IMR-90 (cell line): ENCODE measurements at regions not wholly inside any gene's neighbourhood (a gene's known extent, or its start where the extent isn't known, plus 50 kb on each side); places are given as distances from the start of the nearest gene placed in this dataset.

Experiments used
- ATAC-seq: fragments of 200-7000 bp; cut with Tn5 transposase; 2 replicates; pipeline ENCODE4 v1.9.1; 2020; ENCODE audit warnings: low read depth, mild to moderate bottlenecking, moderate library complexity
- BruUV-seq: library from RNA; stranded (reverse); fragments of 400-500 nt; replicated peaks from 2 replicates; lab custom pipeline; 2021; lab: Mats Ljungman, UMichigan
- CTCF ChIA-PET: fragments of 300-600 bp; formaldehyde crosslinking; extraction: SDS; loops from one replicate; lab custom pipeline; 2021; ENCODE audit warnings: antibody characterized with exemption; lab: Yijun Ruan, JAX
- POLR2A ChIA-PET: fragments of 300-600 bp; sonication (Branson Sonifier 250); formaldehyde crosslinking; loops from one replicate; lab custom pipeline; 2022; ENCODE audit warnings: antibody characterized with exemption; ENCODE audit not compliant: unreplicated experiment; lab: Charles Lee
- DNase-seq: peaks from one replicate; pipeline ENCODE4 v3.0.0; 2013
- H2AFZ ChIP-seq: replicated peaks from 2 replicates; pipeline ENCODE3; 2013; ENCODE audit warnings: low read length, mild to moderate bottlenecking; ENCODE audit not compliant: poor library complexity
- H2AK5ac ChIP-seq: 2 replicates; pipeline ENCODE4 v1.6.1; 2013; ENCODE audit warnings: low read depth, low read length, inconsistent platforms
- H2AK9ac ChIP-seq: replicated peaks from 2 replicates; pipeline ENCODE3; 2013; ENCODE audit warnings: mild to moderate bottlenecking, low read depth, low read length, moderate library complexity; ENCODE audit not compliant: poor library complexity
- H2BK120ac ChIP-seq: 2 replicates; pipeline ENCODE4 v1.6.1; 2013; ENCODE audit warnings: low read depth, low read length, inconsistent platforms
- H2BK15ac ChIP-seq: 3 replicates; pipeline ENCODE4 v1.6.1; 2013; ENCODE audit warnings: low read depth, low read length, inconsistent platforms
- H2BK20ac ChIP-seq: 2 replicates; pipeline ENCODE4 v1.6.1; 2013; ENCODE audit warnings: low read depth, mild to moderate bottlenecking, inconsistent platforms, low read length, moderate library complexity
- H2BK5ac ChIP-seq: 2 replicates; pipeline ENCODE4 v1.6.1; 2013; ENCODE audit warnings: mild to moderate bottlenecking, low read depth, low read length, inconsistent platforms; ENCODE audit not compliant: poor library complexity, severe bottlenecking
- H3K14ac ChIP-seq: replicated peaks from 2 replicates; pipeline ENCODE4 v1.6.1; 2013; ENCODE audit warnings: low read depth, low read length, inconsistent platforms
- H3K18ac ChIP-seq: 2 replicates; pipeline ENCODE4 v1.6.1; 2013; ENCODE audit warnings: low read depth, low read length, control low read depth
- H3K23ac ChIP-seq: 2 replicates; pipeline ENCODE4 v1.6.1; 2013; ENCODE audit warnings: low read depth, low read length, inconsistent platforms
- H3K27ac ChIP-seq: 2 replicates; pipeline ENCODE4 v1.5.1; 2013; ENCODE audit warnings: mild to moderate bottlenecking, control low read depth, low read length; ENCODE audit not compliant: insufficient read depth
- H3K27me3 ChIP-seq: 2 replicates; pipeline ENCODE4 v1.6.1; 2013; ENCODE audit warnings: low read length; ENCODE audit not compliant: control insufficient read depth, insufficient read depth
- H3K36me3 ChIP-seq: 2 replicates; pipeline ENCODE4 v1.6.1; 2013; ENCODE audit warnings: low read length, mixed read lengths; ENCODE audit not compliant: control insufficient read depth, insufficient read depth
- H3K4ac ChIP-seq: 2 replicates; pipeline ENCODE4 v1.6.1; 2013; ENCODE audit warnings: low read depth, low read length, inconsistent platforms
- H3K4me1 ChIP-seq: 2 replicates; pipeline ENCODE4 v1.6.1; 2013; ENCODE audit warnings: low read length, mixed read lengths; ENCODE audit not compliant: control insufficient read depth, insufficient read depth
- H3K4me2 ChIP-seq: 2 replicates; pipeline ENCODE4 v1.6.1; 2013; ENCODE audit warnings: low read depth, mild to moderate bottlenecking, control low read depth, low read length, moderate library complexity
- H3K4me3 ChIP-seq: 2 replicates; pipeline ENCODE4 v1.5.1; 2013; ENCODE audit warnings: low read depth, mild to moderate bottlenecking, control low read depth, low read length, moderate library complexity; ENCODE audit not compliant: insufficient read depth
- H3K56ac ChIP-seq: 2 replicates; pipeline ENCODE4 v1.6.1; 2013; ENCODE audit warnings: low read length, inconsistent platforms; ENCODE audit not compliant: insufficient read depth; ENCODE audit errors: extremely low read depth
- H3K79me1 ChIP-seq, 2 experiments: 2 replicates each; pipeline ENCODE4 v1.6.1; 2013; ENCODE audit warnings: low read length in 2 of 2, inconsistent platforms in 1 of 2, low read depth in 1 of 2
- H3K9ac ChIP-seq: 2 replicates; pipeline ENCODE4 v1.6.1; 2013; ENCODE audit warnings: low read depth, low read length, control low read depth
- H3K9me1 ChIP-seq: 2 replicates; pipeline ENCODE4 v1.6.1; 2013; ENCODE audit warnings: low read length, inconsistent platforms; ENCODE audit not compliant: insufficient read depth
- H3K9me3 ChIP-seq: 2 replicates; pipeline ENCODE4 v1.6.1; 2013; ENCODE audit warnings: low read length; ENCODE audit not compliant: control insufficient read depth, insufficient read depth
- H4K20me1 ChIP-seq: 2 replicates; pipeline ENCODE4 v1.6.1; 2013; ENCODE audit warnings: low read length, inconsistent platforms; ENCODE audit not compliant: insufficient read depth
- H4K5ac ChIP-seq: 2 replicates; pipeline ENCODE4 v1.6.1; 2013; ENCODE audit warnings: mild to moderate bottlenecking, low read depth, low read length, control low read depth
- H4K8ac ChIP-seq, 2 experiments: 2 replicates each; pipeline ENCODE4 v1.6.1; 2013; ENCODE audit warnings: low read depth in 2 of 2, low read length in 2 of 2, control low read depth in 1 of 2, inconsistent platforms in 1 of 2
- H4K91ac ChIP-seq: 2 replicates; pipeline ENCODE4 v1.6.1; 2013; ENCODE audit warnings: low read depth, low read length, inconsistent platforms; ENCODE audit not compliant: insufficient read depth
- CHD1 ChIP-seq: IDR thresholded peaks from 2 replicates; pipeline ENCODE4 v1.6.1; 2012; ENCODE audit warnings: low read depth, low read length, improper control_type of control experiment
- ELK1 ChIP-seq: fragments of 150-350 bp; IDR thresholded peaks from 2 replicates; pipeline ENCODE4 v1.6.1; 2016; ENCODE audit warnings: low read depth, mild to moderate bottlenecking, low read length, moderate library complexity, borderline replicate concordance
- FOS ChIP-seq: fragments of 150-350 bp; IDR thresholded peaks from 2 replicates; pipeline ENCODE4 v1.6.1; 2016; ENCODE audit warnings: low read depth, low read length
- MAFK ChIP-seq: IDR thresholded peaks from 2 replicates; pipeline ENCODE4 v1.6.1; 2012; ENCODE audit warnings: low read depth, low read length, improper control_type of control experiment
- MAZ ChIP-seq: IDR thresholded peaks from 2 replicates; pipeline ENCODE4 v1.6.1; 2012; ENCODE audit warnings: low read depth, mild to moderate bottlenecking, low read length, improper control_type of control experiment, moderate library complexity, borderline replicate concordance
- MXI1 ChIP-seq: IDR thresholded peaks from 2 replicates; pipeline ENCODE4 v1.6.1; 2012; ENCODE audit warnings: low read depth, mild to moderate bottlenecking, low read length, moderate library complexity, borderline replicate concordance
- POLR2A ChIP-seq: IDR thresholded peaks from 2 replicates; pipeline ENCODE4 v1.6.1; 2012; ENCODE audit warnings: mild to moderate bottlenecking, low read depth, low read length
- USF2 ChIP-seq: fragments of 150-350 bp; IDR thresholded peaks from 2 replicates; pipeline ENCODE4 v1.6.1; 2017; ENCODE audit warnings: mild to moderate bottlenecking, antibody characterized with exemption, low read length, low read depth
- WGBS, 2 experiments: methylation state at CpG; one replicate each; pipeline versions ENCODE4 v1.1.5 to v1.1.7; 2013; ENCODE audit warnings: missing lambda C conversion rate in 2 of 2; ENCODE audit not compliant: insufficient read length in 1 of 2; ENCODE audit errors: extremely low coverage in 2 of 2; 5-methylcytosine and 5-hydroxymethylcytosine counted together
- dilution Hi-C: fragments of 300-500 bp; cut with HindIII; formaldehyde crosslinking; loops from one replicate; pipeline ENCODE4 v1.14.3; 2018; ENCODE audit warnings: low sequenced_read_pairs; ENCODE audit not compliant: unreplicated experiment
- in situ Hi-C: fragments of 300-500 bp; cut with MboI; formaldehyde crosslinking; loops from 3 replicates; pipeline ENCODE4 v1.14.3; 2019; ENCODE audit warnings: low sequenced_read_pairs, inconsistent platforms, mixed read lengths
- intact Hi-C: fragments of 100-400 bp; cut with micrococcal nuclease; formaldehyde crosslinking; loops from 2 replicates; pipeline ENCODE4 v1.10.0; 2022

DNA sequence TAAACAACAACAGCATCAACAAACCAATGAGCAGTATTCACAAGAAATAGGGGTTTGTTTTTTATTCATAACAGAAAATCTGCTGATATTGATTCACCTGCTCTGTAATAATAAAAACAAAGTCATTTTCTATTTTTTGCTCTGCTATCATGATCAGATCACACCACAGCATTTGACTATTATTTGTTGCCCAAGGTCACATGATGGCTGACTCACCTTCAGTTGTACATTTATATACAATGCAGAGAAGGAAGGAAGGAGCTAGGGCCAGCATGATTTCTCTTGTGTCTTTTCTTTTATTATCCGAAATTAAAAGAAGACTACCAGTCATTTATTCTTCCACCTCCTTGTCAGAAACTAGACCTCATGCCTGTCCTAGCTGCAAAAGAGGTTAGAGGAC is 1427.7 kb upstream of the CELF4 start:
- no peaks in the 10 kb centered on the region for H3K36me3 ChIP-seq
- in situ Hi-C loops: no loop called here
- no peak overlapping the region for H4K5ac ChIP-seq
- no peak overlapping the region for H4K8ac ChIP-seq
- H3K9me1 ChIP-seq: no peaks in the 10 kb centered on the region
- no peak overlapping the region for H3K4me3 ChIP-seq
- no peak overlapping the region for H2AK9ac ChIP-seq
- H3K79me1 ChIP-seq: no peaks in the 10 kb centered on the region
- ChIA-PET POLR2A (no interaction called here), CTCF (interaction anchor here (0.6 kb wide), 1 partner anchor 94 kb away, joined by 4 read pairs; no protein-coding TSS in a partner anchor)
- intact Hi-C loops: no loop called here
- H2BK5ac ChIP-seq: no peak overlapping the region
- dilution Hi-C loops: no loop called here
- H2BK120ac ChIP-seq: no peak overlapping the region
- no peak overlapping the region for H3K14ac ChIP-seq
- ATAC-seq: no peak
- H3K23ac ChIP-seq: no peak overlapping the region
- no peaks in the 10 kb centered on the region; the same call in 1 of the 2 replicates for H3K9me3 ChIP-seq
- H3K56ac ChIP-seq: no peak overlapping the region
- no peak overlapping the region for H2AK5ac ChIP-seq
- DNase-seq: no peak
- H3K4ac ChIP-seq: no peak overlapping the region
- no CpG with 5 or more reads among the region's 1 CpG for WGBS, 2 experiments
- H2AFZ ChIP-seq: no peak overlapping the region
- no peak overlapping the region for H2BK20ac ChIP-seq
- H2BK15ac ChIP-seq: no peak overlapping the region
- H3K9ac ChIP-seq: no peak overlapping the region
- no peaks in the 10 kb centered on the region for H3K4me1 ChIP-seq
- no TSS peak for BruUV-seq
- no peak for TF ChIP-seq POLR2A
- TF ChIP-seq MXI1: no peak
- no peak for TF ChIP-seq ELK1
- TF ChIP-seq MAFK: no peak
- TF ChIP-seq USF2: no peak
- TF ChIP-seq CHD1: no peak
- TF ChIP-seq MAZ: no peak
- TF ChIP-seq FOS: no peak
- H4K20me1 ChIP-seq: no peaks in the 10 kb centered on the region
- H3K27ac ChIP-seq: no peak overlapping the region
- H3K18ac ChIP-seq: no peak overlapping the region
- no peak overlapping the region for H3K4me2 ChIP-seq
- no peak overlapping the region for H4K91ac ChIP-seq
- no peaks in the 10 kb centered on the region for H3K27me3 ChIP-seq
